HCT116 (cell line): ENCODE measurements at regions not wholly inside any gene's neighbourhood (a gene's known extent, or its start where the extent isn't known, plus 50 kb on each side); places are given as distances from the start of the nearest gene placed in this dataset.

Experiments
- EZH2 ChIP-seq: fragments of 200-600 bp; sonication (generic); IDR thresholded peaks from 2 replicates; pipeline ENCODE4 v1.6.1; 2017; ENCODE audit warnings: antibody characterized with exemption, mixed run types
- TF ChIP-seq, protein P1 (sequence below), 3 experiments: fragments of 200-600 bp in 1 of 3; sonication (generic) in 1 of 3; IDR thresholded peaks in 2 of 3; conservative IDR thresholded peaks in 1 of 3; 2 replicates each; pipeline ENCODE4 v1.5.1; 2012 to 2017; ENCODE audit warnings: low read depth in 2 of 3, low read length in 2 of 3, antibody characterized with exemption in 1 of 3, borderline replicate concordance in 1 of 3, control low read depth in 1 of 3, mild to moderate bottlenecking in 1 of 3, mixed read lengths in 1 of 3, mixed run types in 1 of 3, moderate library complexity in 1 of 3; ENCODE audit not compliant: insufficient read depth in 1 of 3

DNA sequence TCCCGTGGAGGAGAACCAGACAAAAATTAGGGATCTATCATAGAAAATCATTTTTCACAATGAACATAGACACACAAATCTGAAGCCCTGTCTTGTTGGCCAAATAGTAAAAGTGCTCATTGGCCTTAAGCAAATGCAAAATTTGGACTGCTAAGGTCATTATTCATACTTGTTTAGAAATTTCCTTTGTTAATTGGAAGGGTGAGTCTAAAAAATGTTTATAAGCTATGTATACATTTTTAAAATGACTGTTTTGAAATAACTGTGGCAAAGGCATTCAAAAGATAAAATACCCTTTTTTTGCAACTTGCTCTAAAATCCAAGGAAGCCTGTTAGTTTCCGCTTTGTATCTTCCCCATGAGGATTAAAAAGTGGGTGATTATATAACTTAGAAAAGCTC lies 195.0 kb downstream of the ZNF330 start:
- TF ChIP-seq, protein P1, sequence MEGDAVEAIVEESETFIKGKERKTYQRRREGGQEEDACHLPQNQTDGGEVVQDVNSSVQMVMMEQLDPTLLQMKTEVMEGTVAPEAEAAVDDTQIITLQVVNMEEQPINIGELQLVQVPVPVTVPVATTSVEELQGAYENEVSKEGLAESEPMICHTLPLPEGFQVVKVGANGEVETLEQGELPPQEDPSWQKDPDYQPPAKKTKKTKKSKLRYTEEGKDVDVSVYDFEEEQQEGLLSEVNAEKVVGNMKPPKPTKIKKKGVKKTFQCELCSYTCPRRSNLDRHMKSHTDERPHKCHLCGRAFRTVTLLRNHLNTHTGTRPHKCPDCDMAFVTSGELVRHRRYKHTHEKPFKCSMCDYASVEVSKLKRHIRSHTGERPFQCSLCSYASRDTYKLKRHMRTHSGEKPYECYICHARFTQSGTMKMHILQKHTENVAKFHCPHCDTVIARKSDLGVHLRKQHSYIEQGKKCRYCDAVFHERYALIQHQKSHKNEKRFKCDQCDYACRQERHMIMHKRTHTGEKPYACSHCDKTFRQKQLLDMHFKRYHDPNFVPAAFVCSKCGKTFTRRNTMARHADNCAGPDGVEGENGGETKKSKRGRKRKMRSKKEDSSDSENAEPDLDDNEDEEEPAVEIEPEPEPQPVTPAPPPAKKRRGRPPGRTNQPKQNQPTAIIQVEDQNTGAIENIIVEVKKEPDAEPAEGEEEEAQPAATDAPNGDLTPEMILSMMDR (IDR thresholded peaks at IDR 0.05 in 2 of 3, conservative IDR thresholded peaks at IDR 0.05 in 1 of 3; ENCODE audit: borderline replicate concordance in 1 of 3, insufficient read depth in 1 of 3, low read depth in 2 of 3, low read length in 2 of 3), result no peak
- TF ChIP-seq EZH2, result no peak
